ENCODE measurements at regions not wholly inside any gene's neighbourhood (a gene's known extent, or its start where the extent isn't known, plus 50 kb on each side); places are given as distances from the start of the nearest gene placed in this dataset.
"Not testable (repeated sequence)": the region's sequence is repeated elsewhere in the genome, so short reads cannot be mapped to it uniquely, and the experiment has no call there.

GRCh38 chr21:23130308-23130707 lies 2132.1 kb downstream of the NCAM2 start:
- no peaks in the 10 kb centered on the region for H3K36me3 ChIP-seq (ENCODE audit: control insufficient read depth, insufficient read depth, low read length)
- H3K27me3 ChIP-seq (ENCODE audit: control insufficient read depth, insufficient read depth, low read length, poor library complexity, severe bottlenecking) = no peaks in the 10 kb centered on the region
- H3K4me1 ChIP-seq (ENCODE audit: control insufficient read depth, insufficient read depth, low read length) = no peaks in the 10 kb centered on the region
- H3K4me3 ChIP-seq (ENCODE audit: insufficient read depth, low read depth, low read length) = no peak overlapping the region
- no peak overlapping the region for H3K27ac ChIP-seq (ENCODE audit: insufficient read depth, low read depth, low read length, poor library complexity, severe bottlenecking)
- no peaks in the 10 kb centered on the region for H3K9me3 ChIP-seq (ENCODE audit: control insufficient read depth, low read length)

DNA sequence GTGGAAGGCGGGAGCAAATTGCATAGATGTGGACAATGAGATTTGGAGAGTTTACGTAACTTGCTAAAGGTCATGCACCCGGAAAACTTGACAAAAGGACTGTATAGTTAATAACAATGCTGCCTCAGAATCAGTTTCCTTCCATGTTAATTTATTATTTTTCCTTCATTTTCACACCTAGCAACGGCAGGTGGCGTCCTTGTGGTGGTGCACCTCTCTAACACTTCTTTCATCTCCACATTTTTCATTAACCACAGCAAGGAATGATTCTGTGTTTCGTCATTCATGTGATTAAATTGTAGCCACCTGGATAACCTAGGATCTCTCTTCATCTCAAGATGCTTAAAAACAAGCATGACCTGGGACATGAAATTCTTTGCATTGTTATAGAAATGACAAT lies 2133.0 kb downstream of the NCAM2 start:
- no peak overlapping the region for H3K27ac ChIP-seq (ENCODE audit: insufficient read depth, low read depth, low read length, poor library complexity, severe bottlenecking)
- no peak overlapping the region for H3K4me3 ChIP-seq (ENCODE audit: insufficient read depth, low read depth, low read length)
- H3K9me3 ChIP-seq (ENCODE audit: control insufficient read depth, low read length) = no peaks in the 10 kb centered on the region
- H3K27me3 ChIP-seq (ENCODE audit: control insufficient read depth, insufficient read depth, low read length, poor library complexity, severe bottlenecking) = no peaks in the 10 kb centered on the region
- H3K36me3 ChIP-seq (ENCODE audit: control insufficient read depth, insufficient read depth, low read length) = no peaks in the 10 kb centered on the region
- 87 to 90% methylated on average over 6 of the region's 6 CpGs for WGBS, 2 experiments
- no peaks in the 10 kb centered on the region for H3K4me1 ChIP-seq (ENCODE audit: control insufficient read depth, insufficient read depth, low read length)

DNA sequence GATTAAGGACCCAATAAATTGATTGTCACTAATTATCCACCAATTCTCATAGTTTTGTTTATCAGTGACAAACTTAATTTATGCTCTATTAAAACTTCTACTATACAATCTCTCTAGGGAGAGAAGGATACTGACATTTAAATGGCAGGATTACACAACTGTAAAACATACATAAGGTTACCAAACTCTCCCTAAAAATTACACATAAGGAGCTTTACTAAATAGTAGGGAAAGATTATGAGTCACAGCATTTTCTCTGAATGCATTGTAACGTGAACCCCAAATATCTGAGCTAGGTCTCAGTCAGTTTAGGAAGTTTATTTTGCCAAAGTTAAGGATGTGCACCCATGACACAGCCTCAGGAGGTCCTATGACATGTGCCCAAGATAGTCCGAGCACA lies 2140.6 kb downstream of the NCAM2 start:
- H3K4me1 ChIP-seq (ENCODE audit: control insufficient read depth, insufficient read depth, low read length) = no peaks in the 10 kb centered on the region
- no peaks in the 10 kb centered on the region for H3K27me3 ChIP-seq (ENCODE audit: control insufficient read depth, insufficient read depth, low read length, poor library complexity, severe bottlenecking)
- no peaks in the 10 kb centered on the region for H3K9me3 ChIP-seq (ENCODE audit: control insufficient read depth, low read length)
- no peak overlapping the region for H3K27ac ChIP-seq (ENCODE audit: insufficient read depth, low read depth, low read length, poor library complexity, severe bottlenecking)
- WGBS, 2 experiments = 90 to 91% methylated on average over 2 of the region's 2 CpGs
- H3K4me3 ChIP-seq (ENCODE audit: insufficient read depth, low read depth, low read length) = no peak overlapping the region
- no peaks in the 10 kb centered on the region for H3K36me3 ChIP-seq (ENCODE audit: control insufficient read depth, insufficient read depth, low read length)

DNA sequence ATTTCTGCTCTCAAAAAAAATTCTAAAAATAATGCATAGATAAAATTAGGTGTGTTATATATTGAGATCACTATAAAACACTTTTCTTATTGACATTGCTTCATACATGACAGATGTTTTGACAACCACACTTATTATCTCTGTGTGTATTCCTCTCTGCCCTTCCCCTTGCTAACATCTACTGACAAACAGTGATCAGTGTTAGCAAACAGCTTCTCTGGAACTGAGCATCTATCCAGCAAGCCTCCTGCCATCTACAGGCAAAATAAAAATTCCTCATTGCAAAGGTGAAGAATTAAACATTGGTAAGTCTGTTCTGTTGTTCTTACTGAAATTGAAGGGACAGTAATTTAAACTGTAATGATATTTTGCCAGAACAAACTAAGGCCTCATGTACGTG lies 2153.9 kb downstream of the NCAM2 start:
- 88 to 93% methylated on average over 1 of the region's 1 CpG for WGBS, 2 experiments
- H3K9me3 ChIP-seq (ENCODE audit: control insufficient read depth, low read length) = no peaks in the 10 kb centered on the region
- no peak overlapping the region for H3K4me3 ChIP-seq (ENCODE audit: insufficient read depth, low read depth, low read length)
- no peaks in the 10 kb centered on the region for H3K27me3 ChIP-seq (ENCODE audit: control insufficient read depth, insufficient read depth, low read length, poor library complexity, severe bottlenecking)
- no peaks in the 10 kb centered on the region for H3K4me1 ChIP-seq (ENCODE audit: control insufficient read depth, insufficient read depth, low read length)
- H3K36me3 ChIP-seq (ENCODE audit: control insufficient read depth, insufficient read depth, low read length) = no peaks in the 10 kb centered on the region
- no peak overlapping the region for H3K27ac ChIP-seq (ENCODE audit: insufficient read depth, low read depth, low read length, poor library complexity, severe bottlenecking)

- not testable (repeated sequence) for H3K27me3 ChIP-seq (ENCODE audit: control insufficient read depth, insufficient read depth, low read length, poor library complexity, severe bottlenecking); H3K27ac ChIP-seq (ENCODE audit: insufficient read depth, low read depth, low read length, poor library complexity, severe bottlenecking); H3K4me1 ChIP-seq (ENCODE audit: control insufficient read depth, insufficient read depth, low read length); H3K36me3 ChIP-seq (ENCODE audit: control insufficient read depth, insufficient read depth, low read length); H3K4me3 ChIP-seq (ENCODE audit: insufficient read depth, low read depth, low read length); H3K9me3 ChIP-seq (ENCODE audit: control insufficient read depth, low read length)
- WGBS, 2 experiments = 90 to 96% methylated on average over 3 of the region's 3 CpGs
These were observed 2155.6 kb downstream of the NCAM2 start for GRCh38 chr21:23153842-23154241.

DNA sequence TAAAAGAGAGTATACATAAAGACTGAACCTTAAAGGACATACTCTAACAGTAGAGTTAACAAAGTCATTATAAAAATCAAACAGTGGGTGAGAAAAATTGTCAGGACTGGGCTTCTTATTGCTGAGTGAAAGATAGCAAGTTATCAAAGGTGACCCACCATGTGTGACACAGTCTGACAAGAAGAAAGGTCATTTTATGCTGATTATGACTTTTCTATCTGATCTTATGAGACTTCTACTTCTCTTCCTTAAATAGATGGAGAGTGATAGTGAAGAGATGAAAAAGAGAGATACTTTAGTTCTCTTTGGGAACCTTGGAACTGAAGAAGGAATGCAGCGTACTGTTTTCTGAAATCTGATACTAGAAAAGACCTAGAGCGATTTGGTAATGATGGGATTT lies 2157.1 kb downstream of the NCAM2 start:
- no peaks in the 10 kb centered on the region for H3K27me3 ChIP-seq (ENCODE audit: control insufficient read depth, insufficient read depth, low read length, poor library complexity, severe bottlenecking)
- WGBS, 2 experiments = 88 to 92% methylated on average over 1 to 2 of the region's 2 CpGs
- no peak overlapping the region for H3K4me3 ChIP-seq (ENCODE audit: insufficient read depth, low read depth, low read length)
- H3K4me1 ChIP-seq (ENCODE audit: control insufficient read depth, insufficient read depth, low read length) = no peaks in the 10 kb centered on the region
- no peak overlapping the region for H3K27ac ChIP-seq (ENCODE audit: insufficient read depth, low read depth, low read length, poor library complexity, severe bottlenecking)
- no peaks in the 10 kb centered on the region for H3K36me3 ChIP-seq (ENCODE audit: control insufficient read depth, insufficient read depth, low read length)
- no peaks in the 10 kb centered on the region for H3K9me3 ChIP-seq (ENCODE audit: control insufficient read depth, low read length)

DNA sequence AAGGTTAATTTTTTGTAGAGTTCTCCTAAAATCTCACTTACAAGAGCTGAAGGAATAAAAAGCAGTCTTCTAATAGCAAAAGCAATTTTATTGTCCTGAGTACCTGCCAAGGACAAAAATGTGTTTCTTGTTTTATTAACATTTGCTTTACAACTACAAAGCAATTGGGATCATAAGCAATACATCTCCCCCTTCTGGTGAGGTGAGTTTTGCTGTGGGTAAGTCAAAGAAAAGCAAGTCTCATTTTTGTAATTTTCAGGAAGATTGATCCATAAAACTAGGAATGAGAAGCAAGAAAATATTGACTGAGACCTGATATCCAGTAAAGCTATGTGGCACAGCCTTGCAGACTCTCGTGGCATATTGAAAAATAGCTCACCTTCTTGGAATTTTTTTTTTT lies 2162.7 kb downstream of the NCAM2 start:
- H3K9me3 ChIP-seq (ENCODE audit: control insufficient read depth, low read length) = no peaks in the 10 kb centered on the region
- no peaks in the 10 kb centered on the region for H3K4me1 ChIP-seq (ENCODE audit: control insufficient read depth, insufficient read depth, low read length)
- WGBS, 2 experiments = 93 to 98% methylated on average over 1 of the region's 1 CpG
- no peak overlapping the region for H3K27ac ChIP-seq (ENCODE audit: insufficient read depth, low read depth, low read length, poor library complexity, severe bottlenecking)
- H3K36me3 ChIP-seq (ENCODE audit: control insufficient read depth, insufficient read depth, low read length) = no peaks in the 10 kb centered on the region
- no peak overlapping the region for H3K4me3 ChIP-seq (ENCODE audit: insufficient read depth, low read depth, low read length)
- no peaks in the 10 kb centered on the region for H3K27me3 ChIP-seq (ENCODE audit: control insufficient read depth, insufficient read depth, low read length, poor library complexity, severe bottlenecking)

- H3K4me1 ChIP-seq (ENCODE audit: control insufficient read depth, insufficient read depth, low read length) = no peaks in the 10 kb centered on the region
- H3K36me3 ChIP-seq (ENCODE audit: control insufficient read depth, insufficient read depth, low read length) = no peaks in the 10 kb centered on the region
- H3K27ac ChIP-seq (ENCODE audit: insufficient read depth, low read depth, low read length, poor library complexity, severe bottlenecking) = no peak overlapping the region
- H3K9me3 ChIP-seq (ENCODE audit: control insufficient read depth, low read length) = no peaks in the 10 kb centered on the region
- 80 to 88% methylated on average over 3 to 4 of the region's 4 CpGs for WGBS, 2 experiments
- no peak overlapping the region for H3K4me3 ChIP-seq (ENCODE audit: insufficient read depth, low read depth, low read length)
- H3K27me3 ChIP-seq (ENCODE audit: control insufficient read depth, insufficient read depth, low read length, poor library complexity, severe bottlenecking) = no peaks in the 10 kb centered on the region
These were observed 2164.2 kb downstream of the NCAM2 start for GRCh38 chr21:23162198-23162946.

Measured in ectodermal cell (in vitro differentiated cells).